DND-41 (cell line): ENCODE measurements at regions not wholly inside any gene's neighbourhood (a gene's known extent, or its start where the extent isn't known, plus 50 kb on each side); places are given as distances from the start of the nearest gene placed in this dataset.

ENCODE experiments used
- CTCF ChIP-seq: IDR thresholded peaks from 2 replicates; pipeline ENCODE4 v1.5.1; 2012; ENCODE audit warnings: borderline replicate concordance, low read length, moderate library complexity, mild to moderate bottlenecking; ENCODE audit not compliant: poor library complexity, severe bottlenecking; ENCODE audit errors: extremely low read depth
- EZH2 ChIP-seq: IDR thresholded peaks from 3 replicates; pipeline ENCODE4 v1.6.1; 2012; ENCODE audit warnings: borderline replicate concordance, low read depth, mild to moderate bottlenecking, moderate library complexity, low read length, inconsistent platforms; ENCODE audit not compliant: severe bottlenecking

- TF ChIP-seq CTCF: no peak
- no peak for TF ChIP-seq EZH2
Observed at GRCh38 chr9:24118190-24118589, 292.1 kb upstream of the ELAVL2 start.
